Peyer's patch (tissue), 4 donors: ENCODE measurements at regions not wholly inside any gene's neighbourhood (a gene's known extent, or its start where the extent isn't known, plus 50 kb on each side); places are given as distances from the start of the nearest gene placed in this dataset.

Experiments
- POLR2A ChIP-seq, 2 donors: fragments of 450-650 bp; IDR thresholded peaks; one replicate each; pipeline ENCODE4 v1.5.1; 2017; ENCODE audit warnings: antibody characterized with exemption in 2 of 2, mild to moderate bottlenecking in 2 of 2, moderate library complexity in 2 of 2
- TF ChIP-seq, protein P1 (sequence below), 6 experiments: fragments of 450-650 bp in 4 of 6; fragments of 200-600 bp in 2 of 6; sonication (generic) in 1 of 6; IDR thresholded peaks; one replicate each; pipeline ENCODE4 v1.5.1; 2017 to 2019; ENCODE audit warnings: antibody characterized with exemption in 6 of 6, mild to moderate bottlenecking in 3 of 6, moderate library complexity in 1 of 6

DNA sequence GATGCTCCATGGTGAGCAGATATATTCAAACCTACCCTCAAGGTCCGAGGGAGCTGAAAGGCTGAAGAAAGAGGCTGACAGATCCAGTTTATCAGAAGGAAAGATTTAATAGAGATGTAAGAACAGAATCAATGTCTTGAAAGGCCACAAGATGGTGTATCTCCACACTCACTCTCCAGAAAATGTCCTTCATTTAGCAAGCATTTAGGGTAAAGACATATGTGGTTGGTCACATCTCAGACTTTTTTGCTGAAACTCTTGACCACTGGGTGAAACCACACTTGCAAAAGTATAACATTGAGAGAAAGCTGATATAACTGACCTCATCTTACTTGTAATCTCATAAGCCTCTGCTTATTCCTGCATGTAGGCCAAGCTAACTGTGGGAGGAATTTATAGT is 745.8 kb upstream of the GALNTL6 start:
- TF ChIP-seq POLR2A (IDR thresholded peaks at IDR 0.05): no peak
- TF ChIP-seq, protein P1, sequence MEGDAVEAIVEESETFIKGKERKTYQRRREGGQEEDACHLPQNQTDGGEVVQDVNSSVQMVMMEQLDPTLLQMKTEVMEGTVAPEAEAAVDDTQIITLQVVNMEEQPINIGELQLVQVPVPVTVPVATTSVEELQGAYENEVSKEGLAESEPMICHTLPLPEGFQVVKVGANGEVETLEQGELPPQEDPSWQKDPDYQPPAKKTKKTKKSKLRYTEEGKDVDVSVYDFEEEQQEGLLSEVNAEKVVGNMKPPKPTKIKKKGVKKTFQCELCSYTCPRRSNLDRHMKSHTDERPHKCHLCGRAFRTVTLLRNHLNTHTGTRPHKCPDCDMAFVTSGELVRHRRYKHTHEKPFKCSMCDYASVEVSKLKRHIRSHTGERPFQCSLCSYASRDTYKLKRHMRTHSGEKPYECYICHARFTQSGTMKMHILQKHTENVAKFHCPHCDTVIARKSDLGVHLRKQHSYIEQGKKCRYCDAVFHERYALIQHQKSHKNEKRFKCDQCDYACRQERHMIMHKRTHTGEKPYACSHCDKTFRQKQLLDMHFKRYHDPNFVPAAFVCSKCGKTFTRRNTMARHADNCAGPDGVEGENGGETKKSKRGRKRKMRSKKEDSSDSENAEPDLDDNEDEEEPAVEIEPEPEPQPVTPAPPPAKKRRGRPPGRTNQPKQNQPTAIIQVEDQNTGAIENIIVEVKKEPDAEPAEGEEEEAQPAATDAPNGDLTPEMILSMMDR (IDR thresholded peaks at IDR 0.05): no peak
